ENCODE measurements at regions not wholly inside any gene's neighbourhood (a gene's known extent, or its start where the extent isn't known, plus 50 kb on each side); places are given as distances from the start of the nearest gene placed in this dataset.

DNA sequence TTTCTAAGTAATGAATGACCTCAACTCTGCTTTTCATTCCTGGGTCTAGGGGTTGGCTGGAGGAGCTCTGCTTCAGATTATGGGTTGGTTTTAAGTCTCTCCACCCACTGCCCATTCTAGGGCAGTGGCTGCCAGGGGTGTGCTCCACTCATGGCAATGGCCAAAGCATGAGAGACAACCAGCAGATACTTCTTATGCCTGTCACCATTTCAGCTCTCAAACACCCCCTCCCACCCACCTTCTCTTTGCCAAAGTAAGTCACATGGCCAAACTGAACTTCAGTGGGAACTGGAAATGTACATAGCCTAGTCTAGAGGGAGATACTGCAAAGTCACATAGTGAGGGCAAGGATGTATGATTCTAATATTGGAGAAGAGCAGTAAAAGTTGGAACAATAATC, 285.3 kb downstream of the RPLP1 start:
- H3K4me3 Mint-ChIP-seq (ENCODE audit: unreplicated experiment) = no peak overlapping the region
- peaks cover 6% of the 10 kb centered on the region for H3K27me3 Mint-ChIP-seq (ENCODE audit: unreplicated experiment)

DNA sequence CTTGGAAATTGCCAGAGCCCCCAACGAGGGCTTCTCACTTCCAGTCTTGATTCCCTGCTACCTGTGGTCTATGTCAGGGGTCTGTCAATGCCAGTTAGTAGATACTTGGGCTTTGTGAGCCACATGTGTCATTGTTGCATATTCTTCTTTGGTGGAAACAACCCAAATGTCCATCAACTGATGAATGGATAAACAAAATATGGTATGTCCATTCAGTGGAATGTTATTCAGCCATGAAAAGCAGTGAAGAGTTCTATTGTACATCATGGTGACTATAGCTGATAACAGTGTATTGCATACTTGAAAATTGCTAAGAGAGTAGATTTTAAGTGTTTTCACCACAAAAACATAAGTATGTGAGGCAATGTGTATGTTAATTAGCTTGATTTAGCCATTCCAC, 288.1 kb downstream of the RPLP1 start:
- Mint-ChIP-seq H3K27ac (ENCODE audit: unreplicated experiment) (no peak overlapping the region), H3K4me3 (ENCODE audit: unreplicated experiment) (no peak overlapping the region), H3K9me3 (ENCODE audit: unreplicated experiment) (peaks cover 3% of the 10 kb centered on the region), H3K27me3 (ENCODE audit: unreplicated experiment) (peaks cover 8% of the 10 kb centered on the region), H3K36me3 (ENCODE audit: unreplicated experiment) (peaks cover 14% of the 10 kb centered on the region), H3K4me1 (ENCODE audit: low read depth, unreplicated experiment) (no peaks in the 10 kb centered on the region)
- no peak for DNase-seq
- TF ChIP-seq, protein P1, sequence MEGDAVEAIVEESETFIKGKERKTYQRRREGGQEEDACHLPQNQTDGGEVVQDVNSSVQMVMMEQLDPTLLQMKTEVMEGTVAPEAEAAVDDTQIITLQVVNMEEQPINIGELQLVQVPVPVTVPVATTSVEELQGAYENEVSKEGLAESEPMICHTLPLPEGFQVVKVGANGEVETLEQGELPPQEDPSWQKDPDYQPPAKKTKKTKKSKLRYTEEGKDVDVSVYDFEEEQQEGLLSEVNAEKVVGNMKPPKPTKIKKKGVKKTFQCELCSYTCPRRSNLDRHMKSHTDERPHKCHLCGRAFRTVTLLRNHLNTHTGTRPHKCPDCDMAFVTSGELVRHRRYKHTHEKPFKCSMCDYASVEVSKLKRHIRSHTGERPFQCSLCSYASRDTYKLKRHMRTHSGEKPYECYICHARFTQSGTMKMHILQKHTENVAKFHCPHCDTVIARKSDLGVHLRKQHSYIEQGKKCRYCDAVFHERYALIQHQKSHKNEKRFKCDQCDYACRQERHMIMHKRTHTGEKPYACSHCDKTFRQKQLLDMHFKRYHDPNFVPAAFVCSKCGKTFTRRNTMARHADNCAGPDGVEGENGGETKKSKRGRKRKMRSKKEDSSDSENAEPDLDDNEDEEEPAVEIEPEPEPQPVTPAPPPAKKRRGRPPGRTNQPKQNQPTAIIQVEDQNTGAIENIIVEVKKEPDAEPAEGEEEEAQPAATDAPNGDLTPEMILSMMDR (IDR thresholded peaks at IDR 0.05; ENCODE audit: partially characterized antibody, unreplicated experiment) = no peak

More for the DNA sequence above, 285.3 kb downstream of the RPLP1 start:
- H3K4me1 Mint-ChIP-seq (ENCODE audit: low read depth, unreplicated experiment) = peaks cover 2% of the 10 kb centered on the region
- H3K27ac Mint-ChIP-seq (ENCODE audit: unreplicated experiment) = no peak overlapping the region
- no peak for DNase-seq
- TF ChIP-seq, protein P1 (IDR thresholded peaks at IDR 0.05; ENCODE audit: partially characterized antibody, unreplicated experiment) = no peak
- peaks cover 2% of the 10 kb centered on the region for H3K9me3 Mint-ChIP-seq (ENCODE audit: unreplicated experiment)
- peaks cover 14% of the 10 kb centered on the region for H3K36me3 Mint-ChIP-seq (ENCODE audit: unreplicated experiment)

DNA sequence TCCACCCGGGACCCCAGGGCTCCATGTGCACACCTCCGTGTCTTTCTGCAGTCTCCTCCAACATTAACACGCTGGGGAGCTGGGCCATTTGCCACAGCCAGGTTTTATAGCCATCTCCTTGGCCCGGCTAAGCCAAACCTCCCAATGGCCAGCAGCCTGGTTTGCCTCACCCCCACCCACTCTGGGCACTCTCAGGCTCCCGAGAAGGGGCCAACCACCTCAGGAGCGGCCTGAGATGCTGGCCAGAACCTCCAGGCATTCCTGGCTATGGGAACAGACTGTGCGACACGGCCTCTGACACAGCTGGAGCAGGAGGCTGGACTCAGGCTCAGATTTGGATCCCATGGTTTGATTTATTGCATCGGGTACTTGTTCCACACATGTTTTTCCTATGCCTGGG, 289.7 kb downstream of the RPLP1 start:
- Mint-ChIP-seq H3K4me1 (ENCODE audit: low read depth, unreplicated experiment) (peaks cover 4% of the 10 kb centered on the region), H3K27ac (ENCODE audit: unreplicated experiment) (no peak overlapping the region), H3K27me3 (ENCODE audit: unreplicated experiment) (peaks cover 7% of the 10 kb centered on the region), H3K9me3 (ENCODE audit: unreplicated experiment) (peaks cover 3% of the 10 kb centered on the region), H3K4me3 (ENCODE audit: unreplicated experiment) (no peak overlapping the region), H3K36me3 (ENCODE audit: unreplicated experiment) (peaks cover 9% of the 10 kb centered on the region)
- TF ChIP-seq, protein P1 (IDR thresholded peaks at IDR 0.05; ENCODE audit: partially characterized antibody, unreplicated experiment) = no peak
- DNase-seq = no peak

DNA sequence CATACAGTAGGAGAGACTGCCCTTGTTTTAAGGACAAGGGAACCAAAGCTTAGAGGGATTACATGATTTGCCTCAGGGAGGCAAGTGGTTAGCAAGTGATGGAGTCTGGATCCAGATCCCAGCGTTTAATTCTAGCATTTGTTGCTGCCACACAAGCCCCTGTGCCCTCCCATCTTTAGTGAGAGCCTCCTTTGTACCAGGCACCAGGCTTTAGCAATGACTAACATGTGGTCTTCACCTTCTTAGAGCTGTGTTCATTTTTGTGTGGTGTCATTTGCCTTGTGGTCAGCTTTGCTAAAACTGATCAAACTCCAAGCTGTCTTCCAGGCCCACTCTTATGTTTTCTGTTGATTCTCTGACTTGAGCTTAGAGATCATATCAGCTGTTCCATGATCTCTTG, 290.5 kb downstream of the RPLP1 start:
- TF ChIP-seq, protein P1 (IDR thresholded peaks at IDR 0.05; ENCODE audit: partially characterized antibody, unreplicated experiment) = no peak
- no peak overlapping the region for H3K4me3 Mint-ChIP-seq (ENCODE audit: unreplicated experiment)
- peaks cover 5% of the 10 kb centered on the region for H3K27me3 Mint-ChIP-seq (ENCODE audit: unreplicated experiment)
- H3K36me3 Mint-ChIP-seq (ENCODE audit: unreplicated experiment) = peaks cover 9% of the 10 kb centered on the region
- H3K9me3 Mint-ChIP-seq (ENCODE audit: unreplicated experiment) = peaks cover 3% of the 10 kb centered on the region
- DNase-seq = no peak
- peaks cover 6% of the 10 kb centered on the region for H3K4me1 Mint-ChIP-seq (ENCODE audit: low read depth, unreplicated experiment)
- H3K27ac Mint-ChIP-seq (ENCODE audit: unreplicated experiment) = no peak overlapping the region

DNA sequence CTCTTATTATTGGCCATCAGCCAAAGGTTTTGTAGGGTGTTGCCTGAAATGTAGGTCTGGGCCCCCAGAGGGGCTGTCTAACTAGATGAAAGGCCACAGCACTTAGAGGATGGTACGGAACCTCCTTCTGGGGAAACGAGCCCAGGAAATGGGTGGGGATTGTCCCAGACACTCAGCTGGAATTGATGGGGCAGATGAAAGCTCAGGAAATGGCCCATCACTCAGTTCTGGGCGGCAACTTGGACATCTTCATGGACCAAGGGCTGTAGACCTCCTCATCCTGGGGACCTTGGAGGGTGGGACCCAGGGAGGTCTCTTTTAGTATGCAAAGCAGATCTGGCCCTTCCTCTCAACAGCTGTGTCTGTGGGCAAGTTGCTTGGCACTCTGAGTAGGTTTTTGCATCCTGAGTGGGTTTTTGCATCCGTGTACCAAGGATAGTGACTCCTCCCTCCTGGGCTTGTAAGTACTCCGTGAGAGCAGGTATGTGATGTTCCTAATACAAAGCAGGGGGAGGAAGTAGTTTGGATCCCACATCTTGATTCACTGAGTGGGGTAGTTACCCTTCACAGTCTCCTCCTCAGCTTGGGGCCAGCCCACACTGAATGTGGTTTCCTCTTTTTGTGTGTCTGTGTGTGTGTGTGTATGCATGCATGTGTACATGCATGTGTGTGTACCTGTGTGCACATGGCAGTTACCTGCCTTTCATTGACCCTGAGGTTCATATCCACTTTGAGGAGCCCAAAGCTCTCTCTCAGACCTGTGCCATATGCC, 292.0 kb downstream of the RPLP1 start:
- Mint-ChIP-seq H3K36me3 (ENCODE audit: unreplicated experiment) (peaks cover 7% of the 10 kb centered on the region), H3K27ac (ENCODE audit: unreplicated experiment) (no peak overlapping the region), H3K4me1 (ENCODE audit: low read depth, unreplicated experiment) (peaks cover 14% of the 10 kb centered on the region), H3K9me3 (ENCODE audit: unreplicated experiment) (peaks cover 5% of the 10 kb centered on the region), H3K4me3 (ENCODE audit: unreplicated experiment) (no peak overlapping the region), H3K27me3 (ENCODE audit: unreplicated experiment) (peaks cover 5% of the 10 kb centered on the region)
- DNase-seq = no peak
- TF ChIP-seq, protein P1 (IDR thresholded peaks at IDR 0.05; ENCODE audit: partially characterized antibody, unreplicated experiment) = no peak

Data from glutamatergic neuron (in vitro differentiated cells).